ENCODE measurements at regions not wholly inside any gene's neighbourhood (a gene's known extent, or its start where the extent isn't known, plus 50 kb on each side); places are given as distances from the start of the nearest gene placed in this dataset.

GRCh38 chr3:66615643-66616301, 115.0 kb upstream of the LRIG1 start:
- Histone ChIP-seq H3K4me3 (ENCODE audit: low read length) (no peak overlapping the region), H3K9ac (ENCODE audit: low read length) (no peak overlapping the region), H3K36me3 (ENCODE audit: control insufficient read depth, insufficient read depth, low read length, severe bottlenecking) (no peaks in the 10 kb centered on the region), H3K27me3 (replicated peaks; ENCODE audit: control insufficient read depth, insufficient read depth, low read length) (peaks cover 5% of the 10 kb centered on the region), H3K9me3 (ENCODE audit: control insufficient read depth, low read length) (no peaks in the 10 kb centered on the region), H3K4me1 (ENCODE audit: control insufficient read depth, insufficient read depth, low read length) (no peaks in the 10 kb centered on the region)
- no peak for DNase-seq (ENCODE audit: low read depth)

GRCh38 chr3:66617351-66617750, 116.5 kb upstream of the LRIG1 start:
- H3K4me1 ChIP-seq (ENCODE audit: control insufficient read depth, insufficient read depth, low read length): no peaks in the 10 kb centered on the region
- peaks cover 5% of the 10 kb centered on the region for H3K27me3 ChIP-seq (replicated peaks; ENCODE audit: control insufficient read depth, insufficient read depth, low read length)
- no peaks in the 10 kb centered on the region for H3K36me3 ChIP-seq (ENCODE audit: control insufficient read depth, insufficient read depth, low read length, severe bottlenecking)
- H3K9ac ChIP-seq (ENCODE audit: low read length): no peak overlapping the region
- no peaks in the 10 kb centered on the region for H3K9me3 ChIP-seq (ENCODE audit: control insufficient read depth, low read length)
- H3K4me3 ChIP-seq (ENCODE audit: low read length): no peak overlapping the region
- DNase-seq (ENCODE audit: low read depth): no peak

- Histone ChIP-seq H3K36me3 (ENCODE audit: control insufficient read depth, insufficient read depth, low read length, severe bottlenecking) (no peaks in the 10 kb centered on the region), H3K27me3 (replicated peaks; ENCODE audit: control insufficient read depth, insufficient read depth, low read length) (peaks cover 2% of the 10 kb centered on the region), H3K9ac (ENCODE audit: low read length) (no peak overlapping the region), H3K4me1 (ENCODE audit: control insufficient read depth, insufficient read depth, low read length) (no peaks in the 10 kb centered on the region), H3K9me3 (ENCODE audit: control insufficient read depth, low read length) (no peaks in the 10 kb centered on the region), H3K4me3 (ENCODE audit: low read length) (no peak overlapping the region)
- DNase-seq (ENCODE audit: low read depth): peak; percentile 76
These were observed 117.2 kb upstream of the LRIG1 start for GRCh38 chr3:66618066-66618465.

GRCh38 chr3:66620296-66620695, 119.5 kb upstream of the LRIG1 start:
- no peak overlapping the region for H3K4me3 ChIP-seq (ENCODE audit: low read length)
- no peaks in the 10 kb centered on the region for H3K36me3 ChIP-seq (ENCODE audit: control insufficient read depth, insufficient read depth, low read length, severe bottlenecking)
- DNase-seq (ENCODE audit: low read depth): no peak
- H3K9ac ChIP-seq (ENCODE audit: low read length): no peak overlapping the region
- H3K27me3 ChIP-seq (replicated peaks; ENCODE audit: control insufficient read depth, insufficient read depth, low read length): peaks cover 2% of the 10 kb centered on the region
- no peaks in the 10 kb centered on the region for H3K4me1 ChIP-seq (ENCODE audit: control insufficient read depth, insufficient read depth, low read length)
- H3K9me3 ChIP-seq (ENCODE audit: control insufficient read depth, low read length): no peaks in the 10 kb centered on the region

- H3K9ac ChIP-seq (ENCODE audit: low read length): no peak overlapping the region
- no peaks in the 10 kb centered on the region for H3K9me3 ChIP-seq (ENCODE audit: control insufficient read depth, low read length)
- no peaks in the 10 kb centered on the region for H3K36me3 ChIP-seq (ENCODE audit: control insufficient read depth, insufficient read depth, low read length, severe bottlenecking)
- peaks cover 2% of the 10 kb centered on the region for H3K27me3 ChIP-seq (replicated peaks; ENCODE audit: control insufficient read depth, insufficient read depth, low read length)
- no peaks in the 10 kb centered on the region for H3K4me1 ChIP-seq (ENCODE audit: control insufficient read depth, insufficient read depth, low read length)
- DNase-seq (ENCODE audit: low read depth): no peak
- H3K4me3 ChIP-seq (ENCODE audit: low read length): no peak overlapping the region
These were observed 122.1 kb upstream of the LRIG1 start for GRCh38 chr3:66622756-66623457.

- H3K36me3 ChIP-seq (ENCODE audit: control insufficient read depth, insufficient read depth, low read length, severe bottlenecking): no peaks in the 10 kb centered on the region
- H3K27me3 ChIP-seq (replicated peaks; ENCODE audit: control insufficient read depth, insufficient read depth, low read length): no peaks in the 10 kb centered on the region
- DNase-seq (ENCODE audit: low read depth): no peak
- H3K9me3 ChIP-seq (ENCODE audit: control insufficient read depth, low read length): no peaks in the 10 kb centered on the region
- H3K4me3 ChIP-seq (ENCODE audit: low read length): no peak overlapping the region
- H3K4me1 ChIP-seq (ENCODE audit: control insufficient read depth, insufficient read depth, low read length): no peaks in the 10 kb centered on the region
- H3K9ac ChIP-seq (ENCODE audit: low read length): no peak overlapping the region
These were observed 124.8 kb upstream of the LRIG1 start for GRCh38 chr3:66625505-66626216.

GRCh38 chr3:66629150-66629981, 128.5 kb upstream of the LRIG1 start:
- DNase-seq (ENCODE audit: low read depth): no peak
- Histone ChIP-seq H3K4me1 (ENCODE audit: control insufficient read depth, insufficient read depth, low read length) (no peaks in the 10 kb centered on the region), H3K9ac (ENCODE audit: low read length) (no peak overlapping the region), H3K36me3 (ENCODE audit: control insufficient read depth, insufficient read depth, low read length, severe bottlenecking) (no peaks in the 10 kb centered on the region), H3K9me3 (ENCODE audit: control insufficient read depth, low read length) (no peaks in the 10 kb centered on the region), H3K27me3 (replicated peaks; ENCODE audit: control insufficient read depth, insufficient read depth, low read length) (no peaks in the 10 kb centered on the region), H3K4me3 (ENCODE audit: low read length) (no peak overlapping the region)

- DNase-seq (ENCODE audit: low read depth): no peak
- H3K27me3 ChIP-seq (replicated peaks; ENCODE audit: control insufficient read depth, insufficient read depth, low read length): no peaks in the 10 kb centered on the region
- no peaks in the 10 kb centered on the region for H3K4me1 ChIP-seq (ENCODE audit: control insufficient read depth, insufficient read depth, low read length)
- H3K36me3 ChIP-seq (ENCODE audit: control insufficient read depth, insufficient read depth, low read length, severe bottlenecking): no peaks in the 10 kb centered on the region
- no peaks in the 10 kb centered on the region for H3K9me3 ChIP-seq (ENCODE audit: control insufficient read depth, low read length)
- no peak overlapping the region for H3K9ac ChIP-seq (ENCODE audit: low read length)
- H3K4me3 ChIP-seq (ENCODE audit: low read length): no peak overlapping the region
These were observed 129.2 kb upstream of the LRIG1 start for GRCh38 chr3:66629982-66630368.

- no peak overlapping the region for H3K9ac ChIP-seq (ENCODE audit: low read length)
- H3K36me3 ChIP-seq (ENCODE audit: control insufficient read depth, insufficient read depth, low read length, severe bottlenecking): no peaks in the 10 kb centered on the region
- no peaks in the 10 kb centered on the region for H3K9me3 ChIP-seq (ENCODE audit: control insufficient read depth, low read length)
- no peaks in the 10 kb centered on the region for H3K4me1 ChIP-seq (ENCODE audit: control insufficient read depth, insufficient read depth, low read length)
- H3K4me3 ChIP-seq (ENCODE audit: low read length): no peak overlapping the region
- no peaks in the 10 kb centered on the region for H3K27me3 ChIP-seq (replicated peaks; ENCODE audit: control insufficient read depth, insufficient read depth, low read length)
- DNase-seq (ENCODE audit: low read depth): no peak
These were observed 132.9 kb upstream of the LRIG1 start for GRCh38 chr3:66633402-66634381.

- Histone ChIP-seq H3K27me3 (replicated peaks; ENCODE audit: control insufficient read depth, insufficient read depth, low read length) (no peaks in the 10 kb centered on the region), H3K36me3 (ENCODE audit: control insufficient read depth, insufficient read depth, low read length, severe bottlenecking) (no peaks in the 10 kb centered on the region), H3K4me3 (ENCODE audit: low read length) (no peak overlapping the region)
These were observed 137.9 kb upstream of the LRIG1 start for GRCh38 chr3:66638717-66639116.

More at GRCh38 chr3:66638717-66639116, 137.9 kb upstream of the LRIG1 start:
- Histone ChIP-seq H3K4me1 (ENCODE audit: control insufficient read depth, insufficient read depth, low read length) (no peaks in the 10 kb centered on the region), H3K9me3 (ENCODE audit: control insufficient read depth, low read length) (no peaks in the 10 kb centered on the region), H3K9ac (ENCODE audit: low read length) (no peak overlapping the region)
- no peak for DNase-seq (ENCODE audit: low read depth)
